GM12873 (cell line): ENCODE measurements at regions not wholly inside any gene's neighbourhood (a gene's known extent, or its start where the extent isn't known, plus 50 kb on each side); places are given as distances from the start of the nearest gene placed in this dataset.

Source experiments
- TF ChIP-seq, protein P1 (sequence below): IDR thresholded peaks from 2 replicates; pipeline ENCODE4 v1.5.1; 2012; ENCODE audit warnings: low read depth, mild to moderate bottlenecking, moderate library complexity, low read length, control low read depth; ENCODE audit not compliant: insufficient read depth; ENCODE audit errors: missing control alignments

DNA sequence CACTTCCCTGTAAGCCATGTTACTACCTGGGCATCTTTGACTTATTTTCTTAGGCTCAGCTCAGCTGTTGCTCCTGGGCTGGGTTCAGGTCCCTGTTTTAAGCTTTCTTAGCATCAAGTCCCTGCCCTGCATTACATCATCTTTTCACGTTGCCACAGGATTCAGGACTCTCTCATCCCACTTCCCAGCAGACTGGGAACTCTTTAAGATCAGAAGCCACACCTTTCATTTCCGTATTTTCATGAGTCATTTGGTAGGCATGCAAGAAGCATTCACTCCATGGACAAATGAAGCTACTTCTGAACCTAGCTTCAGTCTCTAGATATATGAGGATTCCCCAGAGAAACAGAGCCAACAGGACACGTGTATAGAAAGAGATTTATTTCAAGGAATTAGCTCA, 726.8 kb downstream of the VRK1 start:
- TF ChIP-seq, protein P1, sequence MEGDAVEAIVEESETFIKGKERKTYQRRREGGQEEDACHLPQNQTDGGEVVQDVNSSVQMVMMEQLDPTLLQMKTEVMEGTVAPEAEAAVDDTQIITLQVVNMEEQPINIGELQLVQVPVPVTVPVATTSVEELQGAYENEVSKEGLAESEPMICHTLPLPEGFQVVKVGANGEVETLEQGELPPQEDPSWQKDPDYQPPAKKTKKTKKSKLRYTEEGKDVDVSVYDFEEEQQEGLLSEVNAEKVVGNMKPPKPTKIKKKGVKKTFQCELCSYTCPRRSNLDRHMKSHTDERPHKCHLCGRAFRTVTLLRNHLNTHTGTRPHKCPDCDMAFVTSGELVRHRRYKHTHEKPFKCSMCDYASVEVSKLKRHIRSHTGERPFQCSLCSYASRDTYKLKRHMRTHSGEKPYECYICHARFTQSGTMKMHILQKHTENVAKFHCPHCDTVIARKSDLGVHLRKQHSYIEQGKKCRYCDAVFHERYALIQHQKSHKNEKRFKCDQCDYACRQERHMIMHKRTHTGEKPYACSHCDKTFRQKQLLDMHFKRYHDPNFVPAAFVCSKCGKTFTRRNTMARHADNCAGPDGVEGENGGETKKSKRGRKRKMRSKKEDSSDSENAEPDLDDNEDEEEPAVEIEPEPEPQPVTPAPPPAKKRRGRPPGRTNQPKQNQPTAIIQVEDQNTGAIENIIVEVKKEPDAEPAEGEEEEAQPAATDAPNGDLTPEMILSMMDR: no peak

DNA sequence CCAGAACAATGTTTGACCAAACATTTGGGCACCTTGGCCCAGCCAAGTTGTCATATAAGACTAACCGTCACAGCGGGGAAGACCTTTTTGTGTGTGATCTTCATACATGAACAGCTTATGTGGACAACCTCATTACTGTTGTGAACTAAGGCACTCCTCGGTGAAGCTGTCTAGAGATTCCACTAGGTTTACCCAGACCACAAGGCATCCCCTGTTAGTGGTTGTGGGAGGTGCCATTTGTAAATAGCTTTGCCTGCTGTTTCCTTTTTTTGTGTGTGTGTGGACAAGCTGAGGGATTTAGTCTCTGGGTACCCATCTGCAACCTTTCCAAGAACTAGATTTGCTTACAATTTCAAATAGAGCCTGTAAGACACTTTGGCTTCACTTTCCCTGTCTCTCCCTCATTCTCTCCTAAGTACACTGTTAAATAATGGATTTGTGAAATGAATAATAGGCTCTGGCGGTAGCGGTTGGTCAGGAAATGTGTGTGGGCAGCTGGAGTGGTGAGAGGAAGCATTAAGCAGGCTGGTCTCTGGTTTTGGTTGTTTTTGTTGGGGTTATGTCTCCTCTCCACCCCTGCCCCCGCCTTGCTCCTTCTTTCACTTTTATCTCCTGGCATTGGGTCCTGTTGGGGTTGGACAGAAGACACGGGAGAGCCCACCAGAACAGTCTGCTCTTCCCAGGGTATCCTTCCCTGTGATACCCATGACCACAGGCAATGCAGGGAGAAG, 727.6 kb downstream of the VRK1 start:
- TF ChIP-seq, protein P1: no peak

DNA sequence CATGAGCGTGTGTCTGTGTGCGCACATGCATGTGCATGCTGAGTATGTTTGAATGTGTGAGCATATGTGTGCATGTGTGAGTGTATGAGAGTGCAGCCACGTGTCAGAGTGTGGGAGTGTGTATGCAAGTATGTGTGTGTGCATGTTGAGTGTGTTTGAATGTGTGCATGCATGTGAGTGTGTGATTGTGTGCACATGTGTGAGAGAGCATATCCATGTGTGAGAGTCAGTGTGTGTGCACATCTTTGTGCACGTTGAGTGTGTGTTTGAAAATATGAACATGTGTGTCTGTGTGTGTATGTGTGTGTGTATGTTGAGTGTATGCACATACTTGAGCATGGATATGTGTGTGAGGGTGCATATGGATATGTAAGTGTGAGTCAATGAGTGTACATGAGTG, 730.8 kb downstream of the VRK1 start:
- TF ChIP-seq, protein P1: no peak

DNA sequence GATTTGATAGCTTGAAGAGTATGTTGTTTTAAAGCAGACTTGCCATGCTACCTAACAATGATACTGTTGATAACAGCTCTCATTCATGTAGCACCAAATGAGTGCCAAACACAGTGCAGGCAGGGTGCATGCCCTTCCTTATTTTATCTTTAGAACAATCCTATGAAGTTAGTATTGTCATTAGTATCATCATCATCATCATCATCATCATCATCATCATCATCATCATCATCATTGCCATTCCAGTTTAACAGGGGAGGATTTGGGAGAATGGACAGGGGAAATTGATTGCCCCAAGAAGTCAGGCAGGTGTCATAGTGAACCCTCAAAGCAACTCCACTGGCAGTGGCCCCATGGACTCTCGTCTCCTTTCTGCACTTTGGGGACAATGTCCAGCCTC, 734.9 kb downstream of the VRK1 start:
- TF ChIP-seq, protein P1: no peak

DNA sequence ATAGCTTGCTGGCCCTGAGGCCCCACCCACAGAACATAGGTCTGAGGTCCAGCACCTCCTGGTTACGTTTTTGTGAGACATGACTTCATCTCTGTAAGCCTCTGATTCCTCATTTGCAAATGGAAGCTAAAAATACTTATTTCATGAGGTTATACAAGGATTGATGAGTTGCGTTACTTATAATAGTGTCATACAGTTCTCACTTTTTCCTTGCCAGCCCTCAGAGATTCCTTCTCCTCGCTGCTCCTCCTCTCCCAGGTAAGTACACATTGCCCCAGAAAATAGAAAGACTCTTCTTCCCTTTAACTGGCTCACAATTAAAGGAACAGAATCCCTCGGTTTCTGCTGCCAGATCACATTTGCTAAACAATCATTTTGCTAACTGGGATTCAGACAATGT, 739.2 kb downstream of the VRK1 start:
- TF ChIP-seq, protein P1: no peak

DNA sequence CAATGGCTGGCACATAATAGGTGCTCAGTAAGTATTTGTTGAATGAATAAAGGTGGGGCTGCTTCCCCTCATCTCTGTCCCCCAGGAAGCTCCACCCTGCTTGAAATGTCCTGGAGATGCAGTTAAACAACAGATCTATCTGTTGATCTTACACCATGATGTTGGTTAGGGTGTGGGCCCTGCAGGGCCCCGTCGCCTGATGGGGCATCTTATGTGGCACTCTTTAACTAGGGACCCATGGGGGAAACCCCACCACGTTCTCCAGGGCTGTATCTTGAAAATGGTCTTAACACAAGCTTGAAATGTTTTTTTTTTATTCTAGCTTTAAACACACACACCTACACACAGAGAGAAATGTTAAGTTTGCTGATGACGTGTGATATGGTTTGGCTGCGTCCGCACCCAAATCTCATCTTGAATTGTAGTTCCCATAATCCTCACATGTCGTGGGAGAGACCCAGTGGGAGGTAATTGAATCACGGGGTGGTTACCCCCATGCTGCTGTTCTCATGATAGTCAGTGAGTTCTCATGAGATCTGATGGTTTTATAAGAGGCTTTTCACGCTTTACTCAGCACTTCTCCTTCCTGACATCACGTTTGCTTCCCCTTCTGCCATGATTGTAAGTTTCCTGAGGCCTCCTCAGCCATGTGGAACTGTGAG, 741.7 kb downstream of the VRK1 start:
- TF ChIP-seq, protein P1: no peak

DNA sequence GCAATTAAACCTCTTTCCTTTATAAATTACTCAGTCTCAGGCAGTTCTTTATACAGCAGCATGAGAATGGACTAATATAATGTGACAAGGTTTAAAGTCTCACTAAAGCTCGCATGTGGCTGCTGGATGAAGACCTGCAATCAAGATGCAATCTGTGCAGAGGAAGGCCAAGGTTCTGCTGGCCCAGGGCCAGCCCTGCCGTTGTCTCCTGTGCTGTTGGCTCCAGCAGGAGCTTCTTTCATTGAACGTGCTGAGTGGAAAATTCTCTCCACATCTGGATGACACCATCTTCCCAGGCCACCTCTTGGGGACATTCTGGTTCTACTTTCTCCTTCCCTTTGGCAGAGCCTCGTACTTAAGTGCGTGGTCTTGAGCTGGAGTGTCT, 742.2 kb downstream of the VRK1 start:
- TF ChIP-seq, protein P1: no peak
